Colonic mucosa (tissue), 4 donors: ENCODE measurements at regions not wholly inside any gene's neighbourhood (a gene's known extent, or its start where the extent isn't known, plus 50 kb on each side); places are given as distances from the start of the nearest gene placed in this dataset.
A peak's percentile ranks its signal among the peaks of the same experiment; 100 is the strongest.

Source experiments
- DNase-seq: peaks from one replicate; pipeline ENCODE4 v3.0.0-alpha.2; 2020
- H3K27ac ChIP-seq: fragments of 200-600 bp; one replicate; pipeline ENCODE4 v1.8.0; 2021
- H3K27me3 ChIP-seq: fragments of 200-600 bp; one replicate; pipeline ENCODE4 v1.8.0; 2021
- H3K36me3 ChIP-seq: fragments of 200-600 bp; one replicate; pipeline ENCODE4 v1.8.0; 2021
- H3K4me1 ChIP-seq: fragments of 200-600 bp; one replicate; pipeline ENCODE4 v1.8.0; 2021; ENCODE audit warnings: mild to moderate bottlenecking
- H3K4me3 ChIP-seq: fragments of 200-600 bp; one replicate; pipeline ENCODE4 v1.8.0; 2021
- H3K9ac ChIP-seq, 2 donors: one replicate each; pipeline ENCODE4 v1.7.0; 2013; ENCODE audit warnings: control low read depth in 2 of 2, low read depth in 2 of 2, low read length in 2 of 2
- H3K9me3 ChIP-seq: fragments of 200-600 bp; one replicate; pipeline ENCODE4 v1.8.0; 2021
- intact Hi-C: fragments of 100-400 bp; cut with DNase I; formaldehyde crosslinking; loops from one replicate; pipeline ENCODE4 v1.14.1; 2022
- TF ChIP-seq, protein P1 (sequence below): fragments of 200-600 bp; IDR thresholded peaks from one replicate; pipeline ENCODE4 v1.8.0; 2022; ENCODE audit warnings: antibody characterized with exemption, mild to moderate bottlenecking
- donor health status: healthy.
- donor health status: DM: no; HTN: no; CAD: no.
- donor health status: DM: no; HTN: no; CAD: no.

DNA sequence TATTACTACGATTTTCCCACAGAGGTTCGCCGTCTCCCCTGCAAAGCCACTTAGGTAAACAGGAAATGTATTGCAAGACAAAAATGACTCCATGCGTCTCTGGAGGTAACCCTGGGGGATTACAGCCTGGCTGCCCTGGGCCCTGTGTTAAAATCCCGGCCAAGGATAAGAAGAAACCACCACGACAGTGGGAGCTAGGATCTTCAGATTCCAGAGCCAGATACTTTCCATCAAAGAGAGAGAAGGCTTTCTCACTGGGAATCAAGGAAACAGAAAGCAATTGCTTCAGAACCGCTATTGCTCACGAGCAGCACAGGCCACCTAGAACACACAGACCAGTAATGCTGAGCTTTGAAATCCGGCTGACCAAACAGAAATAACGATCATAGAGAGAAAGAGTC is 97.9 kb upstream of the ZNF516 start:
- intact Hi-C loops, result no loop called here
- H3K27ac ChIP-seq, result no peak overlapping the region
- no peak for DNase-seq
- no peaks in the 10 kb centered on the region for H3K36me3 ChIP-seq
- H3K4me1 ChIP-seq, result no peaks in the 10 kb centered on the region
- H3K9me3 ChIP-seq, result no peaks in the 10 kb centered on the region
- TF ChIP-seq, protein P1, sequence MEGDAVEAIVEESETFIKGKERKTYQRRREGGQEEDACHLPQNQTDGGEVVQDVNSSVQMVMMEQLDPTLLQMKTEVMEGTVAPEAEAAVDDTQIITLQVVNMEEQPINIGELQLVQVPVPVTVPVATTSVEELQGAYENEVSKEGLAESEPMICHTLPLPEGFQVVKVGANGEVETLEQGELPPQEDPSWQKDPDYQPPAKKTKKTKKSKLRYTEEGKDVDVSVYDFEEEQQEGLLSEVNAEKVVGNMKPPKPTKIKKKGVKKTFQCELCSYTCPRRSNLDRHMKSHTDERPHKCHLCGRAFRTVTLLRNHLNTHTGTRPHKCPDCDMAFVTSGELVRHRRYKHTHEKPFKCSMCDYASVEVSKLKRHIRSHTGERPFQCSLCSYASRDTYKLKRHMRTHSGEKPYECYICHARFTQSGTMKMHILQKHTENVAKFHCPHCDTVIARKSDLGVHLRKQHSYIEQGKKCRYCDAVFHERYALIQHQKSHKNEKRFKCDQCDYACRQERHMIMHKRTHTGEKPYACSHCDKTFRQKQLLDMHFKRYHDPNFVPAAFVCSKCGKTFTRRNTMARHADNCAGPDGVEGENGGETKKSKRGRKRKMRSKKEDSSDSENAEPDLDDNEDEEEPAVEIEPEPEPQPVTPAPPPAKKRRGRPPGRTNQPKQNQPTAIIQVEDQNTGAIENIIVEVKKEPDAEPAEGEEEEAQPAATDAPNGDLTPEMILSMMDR, result no peak
- no peak overlapping the region for H3K9ac ChIP-seq
- H3K27me3 ChIP-seq, result no peaks in the 10 kb centered on the region
- H3K4me3 ChIP-seq, result no peak overlapping the region

DNA sequence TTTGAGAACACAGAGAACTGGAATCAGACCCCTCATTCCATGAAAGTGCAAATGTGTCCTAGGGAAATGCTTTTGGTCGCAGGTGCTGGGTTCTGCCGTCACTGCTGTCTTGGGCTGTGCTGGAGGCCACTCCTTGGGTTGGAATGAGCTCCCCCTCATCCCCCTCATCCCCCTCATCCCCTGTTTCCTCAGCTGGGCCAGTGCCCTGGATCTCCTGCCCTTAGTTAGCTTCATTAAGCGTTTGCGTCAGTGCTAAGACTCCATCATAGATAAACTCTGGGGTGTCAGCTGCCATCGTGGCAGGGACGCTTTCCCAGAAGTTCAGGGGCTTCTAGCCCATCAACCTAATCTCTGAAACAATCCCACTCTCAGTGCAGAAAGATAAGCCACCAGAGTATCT is 97.1 kb upstream of the ZNF516 start:
- Histone ChIP-seq H3K9ac (no peak overlapping the region), H3K36me3 (no peaks in the 10 kb centered on the region), H3K4me1 (no peaks in the 10 kb centered on the region), H3K9me3 (no peaks in the 10 kb centered on the region), H3K27me3 (no peaks in the 10 kb centered on the region), H3K4me3 (no peak overlapping the region), H3K27ac (no peak overlapping the region)
- no peak for DNase-seq
- intact Hi-C loops, result no loop called here
- TF ChIP-seq, protein P1, result no peak

DNA sequence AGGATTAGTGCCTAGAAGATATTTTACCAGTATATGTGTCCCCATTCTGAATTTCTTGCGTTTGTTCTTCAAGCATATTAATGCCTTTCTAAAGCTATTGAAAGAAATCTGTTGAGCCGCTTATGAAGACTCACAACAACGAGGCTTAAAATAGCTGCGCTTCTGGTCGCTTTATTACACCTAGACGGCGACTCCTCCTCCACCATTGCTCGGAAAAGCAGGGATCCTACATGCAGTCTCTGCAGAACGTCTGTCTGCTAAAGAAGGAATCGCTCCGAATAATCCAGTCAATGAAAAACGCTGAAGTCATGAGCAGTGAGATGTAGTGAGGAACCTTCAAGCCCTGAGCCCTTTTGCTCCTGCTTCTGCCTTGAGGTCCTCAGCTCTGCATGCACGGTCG is 94.8 kb upstream of the ZNF516 start:
- no peaks in the 10 kb centered on the region for H3K9me3 ChIP-seq
- no peak overlapping the region for H3K4me3 ChIP-seq
- intact Hi-C loops, result no loop called here
- no peak overlapping the region for H3K9ac ChIP-seq
- DNase-seq, result no peak
- no peaks in the 10 kb centered on the region for H3K36me3 ChIP-seq
- TF ChIP-seq, protein P1, result no peak
- H3K27me3 ChIP-seq, result no peaks in the 10 kb centered on the region
- H3K27ac ChIP-seq, result no peak overlapping the region
- no peaks in the 10 kb centered on the region for H3K4me1 ChIP-seq

DNA sequence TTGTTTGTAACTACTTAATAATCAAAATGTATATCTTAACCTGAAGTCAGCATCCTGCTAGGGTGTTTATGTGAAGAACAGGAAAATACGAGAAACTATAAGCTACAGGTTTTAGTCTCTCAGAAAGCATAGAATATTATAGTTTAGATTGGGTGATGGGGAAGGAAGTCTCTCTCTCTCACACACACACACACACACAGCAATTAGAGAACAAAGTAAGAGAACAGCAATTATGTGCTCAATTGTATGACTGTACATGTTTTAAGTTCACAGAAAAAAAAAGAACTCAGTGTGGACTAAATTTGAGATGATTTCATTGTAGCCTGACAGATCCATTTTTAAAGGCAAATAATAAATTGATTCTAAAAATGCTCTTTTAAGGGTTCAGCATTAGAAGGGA is 94.3 kb upstream of the ZNF516 start:
- Histone ChIP-seq H3K4me1 (no peaks in the 10 kb centered on the region), H3K27me3 (no peaks in the 10 kb centered on the region), H3K27ac (no peak overlapping the region), H3K36me3 (no peaks in the 10 kb centered on the region), H3K9me3 (no peaks in the 10 kb centered on the region), H3K9ac (no peak overlapping the region), H3K4me3 (no peak overlapping the region)
- intact Hi-C loops, result no loop called here
- TF ChIP-seq, protein P1, result no peak
- DNase-seq, result no peak

DNA sequence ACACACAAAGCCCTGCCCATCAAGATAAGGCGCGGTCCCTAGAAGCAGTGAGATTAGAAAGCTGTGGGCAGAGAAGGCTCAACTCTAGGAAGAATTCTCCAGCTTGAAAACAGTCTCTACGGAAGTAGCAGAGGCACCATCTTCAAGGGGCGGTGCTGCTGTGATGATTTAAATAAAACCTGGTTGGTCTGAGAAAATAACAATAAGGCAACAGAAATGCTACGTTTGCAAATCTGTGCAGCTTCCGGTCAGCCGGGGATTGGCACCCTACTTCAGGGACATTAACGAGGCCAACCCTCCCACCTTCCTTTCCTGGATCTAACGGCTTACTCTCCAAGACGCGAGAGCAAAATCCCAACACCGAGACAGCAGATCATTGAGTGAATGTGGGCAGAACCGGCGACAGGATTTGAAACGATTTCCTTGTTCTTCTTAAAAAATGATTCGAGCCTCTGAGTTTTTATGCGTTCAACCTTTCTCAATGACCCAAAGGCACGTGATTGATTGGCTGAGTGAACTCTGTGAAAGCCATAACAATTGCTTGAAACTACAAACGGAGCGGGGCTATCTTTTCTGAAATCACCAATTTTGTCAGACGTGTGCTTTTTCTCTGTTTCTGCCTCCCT is 93.7 kb upstream of the ZNF516 start:
- no peak overlapping the region for H3K4me3 ChIP-seq
- intact Hi-C loops, result no loop called here
- DNase-seq, result no peak
- no peaks in the 10 kb centered on the region for H3K4me1 ChIP-seq
- TF ChIP-seq, protein P1, result no peak
- no peaks in the 10 kb centered on the region for H3K27me3 ChIP-seq
- H3K27ac ChIP-seq, result no peak overlapping the region
- H3K9me3 ChIP-seq, result no peaks in the 10 kb centered on the region
- H3K36me3 ChIP-seq, result no peaks in the 10 kb centered on the region
- peak overlapping the region in 1 of 2 donors; percentile 35 for H3K9ac ChIP-seq
